A549 (cell line): ENCODE measurements at regions not wholly inside any gene's neighbourhood (a gene's known extent, or its start where the extent isn't known, plus 50 kb on each side); places are given as distances from the start of the nearest gene placed in this dataset.
"Not testable (repeated sequence)": the region's sequence is repeated elsewhere in the genome, so short reads cannot be mapped to it uniquely, and the experiment has no call there.

Experiments
- ATAC-seq, 2 experiments: fragments of 200-7000 bp in 1 of 2; fragments of >200 bp in 1 of 2; cut with Nextera tagmentation in 1 of 2; cut with Tn5 transposase in 1 of 2; 3 replicates each; pipeline versions ENCODE4 v1.8.0 to v1.9.1; 2018 to 2020; ENCODE audit warnings: mild to moderate bottlenecking in 1 of 2, moderate library complexity in 1 of 2
- CTCF ChIA-PET: fragments of 300-600 bp; sonication (Branson Sonifier 250); formaldehyde crosslinking; extraction: SDS; loops from one replicate; lab custom pipeline; 2021; ENCODE audit warnings: antibody characterized with exemption, inconsistent platforms; lab: Yijun Ruan, JAX
- POLR2A ChIA-PET: fragments of 350-600 bp; formaldehyde crosslinking; extraction: SDS; loops from one replicate; lab custom pipeline; 2021; ENCODE audit warnings: antibody characterized with exemption, inconsistent platforms; lab: Yijun Ruan, JAX
- DNase-seq, 2 experiments: peaks; one replicate each; pipeline versions ENCODE4 v3.0.0 to v3.0.0-alpha.2; 2011 to 2016; ENCODE audit warnings: low read depth in 1 of 2, low spot score in 1 of 2
- FAIRE-seq: peaks from 2 replicates; lab custom pipeline; 2011; peaks lifted over from hg19 to GRCh38; lab: Jason Lieb, UNC
- H3K27ac ChIP-seq, 2 experiments: fragments of >200 bp; sonication (Bioruptor Twin); formaldehyde crosslinking; 3 replicates each; pipeline ENCODE4 v1.5.1; 2016 to 2017
- H3K4me1 ChIP-seq: fragments of >200 bp; sonication (Bioruptor Twin); formaldehyde crosslinking; 3 replicates; pipeline ENCODE4 v1.6.1; 2016
- H3K4me2 ChIP-seq: fragments of >200 bp; sonication (Bioruptor Twin); formaldehyde crosslinking; 3 replicates; pipeline ENCODE4 v1.6.1; 2016
- H3K4me3 ChIP-seq: fragments of >200 bp; sonication (Bioruptor Twin); formaldehyde crosslinking; 3 replicates; pipeline ENCODE4 v1.5.1; 2016
- H3K9me3 ChIP-seq: fragments of >200 bp; sonication (Bioruptor Twin); formaldehyde crosslinking; 3 replicates; pipeline ENCODE4 v1.6.1; 2016
- ATOH8 ChIP-seq: fragments of 250-450 bp; sonication (Bioruptor Pico); IDR thresholded peaks from 2 replicates; pipeline ENCODE4 v1.5.0; 2020; ENCODE audit warnings: low read depth, mild to moderate bottlenecking, moderate library complexity
- BCL3 ChIP-seq: fragments of >200 bp; sonication (Bioruptor Twin); formaldehyde crosslinking; IDR thresholded peaks from 3 replicates; pipeline ENCODE4 v1.6.1; 2016
- CBX8 ChIP-seq: fragments of 200-600 bp; sonication (generic); IDR thresholded peaks from 2 replicates; pipeline ENCODE4 v1.6.1; 2016
- CEBPB ChIP-seq, 2 experiments: fragments of >200 bp in 1 of 2; sonication (Bioruptor Twin) in 1 of 2; formaldehyde crosslinking in 1 of 2; IDR thresholded peaks; 2 replicates each; pipeline ENCODE4 v1.6.1; 2012 to 2016
- CTCF ChIP-seq: fragments of >200 bp; sonication (Bioruptor Twin); formaldehyde crosslinking; IDR thresholded peaks from 3 replicates; pipeline ENCODE4 v1.5.1; 2016
- E2F6 ChIP-seq: IDR thresholded peaks from 2 replicates; pipeline ENCODE4 v1.6.1; 2012; ENCODE audit warnings: low read depth, borderline replicate concordance
- HMGXB4 ChIP-seq: fragments of 250-450 bp; sonication (Bioruptor Pico); IDR thresholded peaks from 2 replicates; pipeline ENCODE4 v1.5.0; 2021; ENCODE audit warnings: mild to moderate bottlenecking, moderate library complexity, borderline replicate concordance
- HOXB5 ChIP-seq: fragments of 250-450 bp; sonication (Bioruptor Pico); IDR thresholded peaks from 2 replicates; pipeline ENCODE4 v1.5.0; 2020; ENCODE audit warnings: mild to moderate bottlenecking, moderate library complexity
- JUN ChIP-seq, 2 experiments: fragments of >200 bp; sonication (Bioruptor Twin); formaldehyde crosslinking; IDR thresholded peaks; 2 replicates in 1 of 2; 3 replicates in 1 of 2; pipeline ENCODE4 v1.6.1; 2016 to 2017
- JUNB ChIP-seq: fragments of >200 bp; sonication (Bioruptor Twin); formaldehyde crosslinking; IDR thresholded peaks from 2 replicates; pipeline ENCODE4 v1.6.1; 2016
- KDM5A ChIP-seq: fragments of 200-600 bp; sonication (generic); IDR thresholded peaks from 2 replicates; pipeline ENCODE4 v1.6.1; 2016; ENCODE audit warnings: antibody characterized with exemption, mild to moderate bottlenecking
- MAX ChIP-seq: IDR thresholded peaks from 2 replicates; pipeline ENCODE4 v1.6.1; 2012
- NPAS2 ChIP-seq: fragments of 250-450 bp; sonication (Bioruptor Pico); IDR thresholded peaks from 2 replicates; pipeline ENCODE4 v1.8.0; 2022; ENCODE audit warnings: mild to moderate bottlenecking, moderate library complexity, borderline replicate concordance
- POLR2A ChIP-seq: IDR thresholded peaks from 2 replicates; pipeline ENCODE4 v1.6.1; 2012; ENCODE audit warnings: mild to moderate bottlenecking, low read length
- RARB ChIP-seq: fragments of 250-450 bp; sonication (Bioruptor Pico); IDR thresholded peaks from 2 replicates; pipeline ENCODE4 v1.8.0; 2021; ENCODE audit warnings: mild to moderate bottlenecking, moderate library complexity
- RFX5 ChIP-seq: fragments of 450-650 bp; IDR thresholded peaks from 2 replicates; pipeline ENCODE4 v1.7.1; 2014; ENCODE audit warnings: antibody characterized with exemption, mild to moderate bottlenecking, moderate library complexity
- SMC3 ChIP-seq: fragments of >200 bp; sonication (Bioruptor Twin); formaldehyde crosslinking; IDR thresholded peaks from 3 replicates; pipeline ENCODE4 v1.6.1; 2018; ENCODE audit warnings: inconsistent platforms
- TFCP2L1 ChIP-seq: fragments of 250-450 bp; sonication (Bioruptor Pico); IDR thresholded peaks from 2 replicates; pipeline ENCODE4 v1.5.0; 2021; ENCODE audit warnings: mild to moderate bottlenecking
- TP53 ChIP-seq: fragments of 250-450 bp; sonication (Bioruptor Pico); IDR thresholded peaks from 2 replicates; pipeline ENCODE4 v1.5.0; 2021; ENCODE audit warnings: mild to moderate bottlenecking, moderate library complexity
- USF2 ChIP-seq: fragments of 450-650 bp; IDR thresholded peaks from 2 replicates; pipeline ENCODE4 v1.6.1; 2014; ENCODE audit warnings: antibody characterized with exemption
- ZC3H11A ChIP-seq: fragments of 450-650 bp; IDR thresholded peaks from 2 replicates; pipeline ENCODE4 v1.6.1; 2014; ENCODE audit warnings: antibody characterized with exemption, mild to moderate bottlenecking
- ZFP36 ChIP-seq: fragments of 450-650 bp; IDR thresholded peaks from 2 replicates; pipeline ENCODE4 v1.6.1; 2014; ENCODE audit warnings: borderline replicate concordance; ENCODE audit not compliant: partially characterized antibody
- WGBS: methylation state at CpG from one replicate; pipeline ENCODE4 v1.1.6; 2017; ENCODE audit errors: missing lambda C conversion rate; 5-methylcytosine and 5-hydroxymethylcytosine counted together

- TF ChIP-seq CTCF (no peak), ZC3H11A (no peak)
These were observed 76.2 kb downstream of the PTTG1 start (continued) for GRCh38 chr5:160497878-160498277.

GRCh38 chr5:160498441-160499043 lies 76.9 kb downstream of the PTTG1 start:
- POLR2A ChIA-PET, H3K4me1 ChIP-seq, H3K27ac ChIP-seq, H3K4me2 ChIP-seq, ATAC-seq, DNase-seq, H3K9me3 ChIP-seq, FAIRE-seq, H3K4me3 ChIP-seq: not testable (repeated sequence)
- WGBS, result 59% methylated on average over 18 of the region's 21 CpGs
- CTCF ChIA-PET, result interaction anchor here (0.9 to 3.4 kb wide), 3 partner anchors 9 to 60 kb away, joined by 3 to 14 read pairs (median 5); no protein-coding TSS in a partner anchor

- DNase-seq (no peak), ATAC-seq (no peak), FAIRE-seq (no peak)
- Histone ChIP-seq H3K4me3 (no peak overlapping the region), H3K9me3 (no peaks in the 10 kb centered on the region), H3K27ac (no peak overlapping the region), H3K4me1 (no peaks in the 10 kb centered on the region)
- CTCF ChIA-PET, result interaction anchor here (1.9 to 3.4 kb wide), 2 partner anchors 8 to 62 kb away, joined by 5 to 14 read pairs; no protein-coding TSS in a partner anchor
- POLR2A ChIA-PET, result no interaction called here
- WGBS, result 25% methylated on average over 6 of the region's 6 CpGs
- TF ChIP-seq HMGXB4 (CRISPR knock-in tag), result no peak
- TF ChIP-seq MAX, result no peak
- TF ChIP-seq CBX8, result no peak
- TF ChIP-seq TFCP2L1 (CRISPR knock-in tag), result no peak
- TF ChIP-seq ZC3H11A, result no peak
- no peak for TF ChIP-seq POLR2A
- TF ChIP-seq TP53 (CRISPR knock-in tag), result no peak
- no peak for TF ChIP-seq RARB (CRISPR knock-in tag)
- TF ChIP-seq, all 56 proteins: peak for 0
- no peak overlapping the region for H3K4me2 ChIP-seq
These were observed 79.4 kb downstream of the PTTG1 start for GRCh38 chr5:160500786-160501779.

GRCh38 chr5:160504906-160505305 lies 83.3 kb downstream of the PTTG1 start:
- Histone ChIP-seq H3K9me3 (no peaks in the 10 kb centered on the region), H3K4me2 (no peak overlapping the region), H3K4me3 (no peak overlapping the region), H3K4me1 (no peaks in the 10 kb centered on the region), H3K27ac (no peak overlapping the region)
- FAIRE-seq (no peak), ATAC-seq (no peak), DNase-seq (no peak)
- 30% methylated on average over 2 of the region's 2 CpGs for WGBS
- ChIA-PET CTCF (no interaction called here), POLR2A (no interaction called here)
- TF ChIP-seq BCL3 (no peak), RARB (CRISPR knock-in tag) (no peak), ATOH8 (no peak), SMC3 (no peak), NPAS2 (no peak), JUNB (no peak), JUN (IDR thresholded peaks at IDR 0.05) (no peak), USF2 (no peak), KDM5A (no peak), CEBPB (IDR thresholded peaks at IDR 0.05) (no peak), E2F6 (no peak), HOXB5 (CRISPR knock-in tag) (no peak), ZFP36 (no peak), RFX5 (no peak)
